HG03103 (cell line): ENCODE measurements at regions not wholly inside any gene's neighbourhood (a gene's known extent, or its start where the extent isn't known, plus 50 kb on each side); places are given as distances from the start of the nearest gene placed in this dataset.
A peak's percentile ranks its signal among the peaks of the same experiment; 100 is the strongest.

Experiments used
- ATAC-seq: cut with Tn5 transposase; IDR thresholded peaks from one replicate; pipeline ENCODE4 v1.9.1; 2021; ENCODE audit warnings: low read depth; ENCODE audit not compliant: unreplicated experiment

- no peak for ATAC-seq
Observed at GRCh38 chr18:23341983-23342382, 111.1 kb upstream of the RIOK3 start.

GRCh38 chr18:23342506-23342905 lies 110.6 kb upstream of the RIOK3 start:
- no peak for ATAC-seq

- ATAC-seq = no peak
Observed at GRCh38 chr18:23350188-23350587, 102.9 kb upstream of the RIOK3 start.

GRCh38 chr18:23351521-23351920 lies 101.6 kb upstream of the RIOK3 start:
- no peak for ATAC-seq

- ATAC-seq = no peak
Observed at GRCh38 chr18:23352042-23352441, 101.0 kb upstream of the RIOK3 start.

- ATAC-seq = no peak
Observed at GRCh38 chr18:23353459-23353858, 99.6 kb upstream of the RIOK3 start.

- no peak for ATAC-seq
Observed at GRCh38 chr18:23354625-23355024, 98.5 kb upstream of the RIOK3 start.

GRCh38 chr18:23355206-23355605 lies 97.9 kb upstream of the RIOK3 start:
- no peak for ATAC-seq

- ATAC-seq = no peak
Observed at GRCh38 chr18:23356424-23356823, 96.7 kb upstream of the RIOK3 start.

GRCh38 chr18:23356915-23357601 lies 96.0 kb upstream of the RIOK3 start:
- no peak for ATAC-seq

- no peak for ATAC-seq
Observed at GRCh38 chr18:23357996-23358594, 95.0 kb upstream of the RIOK3 start.

GRCh38 chr18:23359421-23359820 lies 93.7 kb upstream of the RIOK3 start:
- ATAC-seq = no peak

GRCh38 chr18:23363865-23364570 lies 89.1 kb upstream of the RIOK3 start:
- ATAC-seq = no peak

GRCh38 chr18:23365602-23366001 lies 87.5 kb upstream of the RIOK3 start:
- no peak for ATAC-seq

GRCh38 chr18:23369266-23369665 lies 83.8 kb upstream of the RIOK3 start:
- ATAC-seq = no peak

- ATAC-seq = no peak
Observed at GRCh38 chr18:23373570-23373969, 79.5 kb upstream of the RIOK3 start.

- peak; percentile 65 for ATAC-seq
Observed at GRCh38 chr18:23377669-23378301, 75.3 kb upstream of the RIOK3 start.

- ATAC-seq = no peak
Observed at GRCh38 chr18:23378302-23378686, 74.8 kb upstream of the RIOK3 start.

GRCh38 chr18:23380001-23380550 lies 73.0 kb upstream of the RIOK3 start:
- no peak for ATAC-seq

- no peak for ATAC-seq
Observed at GRCh38 chr18:23380817-23381216, 72.3 kb upstream of the RIOK3 start.

- no peak for ATAC-seq
Observed at GRCh38 chr18:23383494-23383893, 69.6 kb upstream of the RIOK3 start.
